ENCODE measurements at regions not wholly inside any gene's neighbourhood (a gene's known extent, or its start where the extent isn't known, plus 50 kb on each side); places are given as distances from the start of the nearest gene placed in this dataset.

GRCh38 chr4:16448241-16448840 lies 222.1 kb upstream of the TAPT1 start:
- Histone ChIP-seq H3K4me1 (ENCODE audit: control insufficient read depth, extremely low read depth, insufficient read depth, low read length) (no peaks in the 10 kb centered on the region), H3K4me3 (replicated peaks in 1 of 4; ENCODE audit: control extremely low read depth in 1 of 4, insufficient read depth in 1 of 4, low read depth in 3 of 4, low read length in 4 of 4) (no peak overlapping the region), H3K9me3 (ENCODE audit: control insufficient read depth, insufficient read depth, low read depth, low read length) (no peaks in the 10 kb centered on the region), H3K4me2 (ENCODE audit: extremely low read depth, insufficient read depth, low read length) (no peak overlapping the region), H3K27ac (ENCODE audit: insufficient read depth, low read length) (no peak overlapping the region), H3K79me2 (ENCODE audit: control insufficient read depth, insufficient read depth, low read length) (no peaks in the 10 kb centered on the region), H3K9ac (ENCODE audit: insufficient read depth, low read length) (no peak overlapping the region), H3K27me3 (ENCODE audit: control insufficient read depth, insufficient read depth, low read length) (no peaks in the 10 kb centered on the region), H2AFZ (ENCODE audit: low read length) (no peak overlapping the region), H3K36me3 (ENCODE audit: control insufficient read depth, insufficient read depth, low read length) (no peaks in the 10 kb centered on the region), H4K20me1 (ENCODE audit: control insufficient read depth, extremely low read depth, insufficient read depth, low read length) (no peaks in the 10 kb centered on the region)
- no peak for TF ChIP-seq CTCF (conservative IDR thresholded peaks at IDR 0.05 in 1 of 2, IDR thresholded peaks at IDR 0.05 in 1 of 2; ENCODE audit: low read depth in 1 of 2, low read length in 2 of 2)
- no peak for TF ChIP-seq EZH2 (IDR thresholded peaks at IDR 0.05; ENCODE audit: low read length, missing control alignments)
- DNase-seq (ENCODE audit: low read depth in 2 of 2) = no peak

- Histone ChIP-seq H3K9ac (ENCODE audit: insufficient read depth, low read length) (no peak overlapping the region), H3K4me3 (replicated peaks in 1 of 4; ENCODE audit: control extremely low read depth in 1 of 4, insufficient read depth in 1 of 4, low read depth in 3 of 4, low read length in 4 of 4) (no peak overlapping the region), H2AFZ (ENCODE audit: low read length) (no peak overlapping the region), H3K79me2 (ENCODE audit: control insufficient read depth, insufficient read depth, low read length) (no peaks in the 10 kb centered on the region), H3K4me1 (ENCODE audit: control insufficient read depth, extremely low read depth, insufficient read depth, low read length) (no peaks in the 10 kb centered on the region), H3K27ac (ENCODE audit: insufficient read depth, low read length) (no peak overlapping the region), H3K4me2 (ENCODE audit: extremely low read depth, insufficient read depth, low read length) (no peak overlapping the region), H3K27me3 (ENCODE audit: control insufficient read depth, insufficient read depth, low read length) (no peaks in the 10 kb centered on the region), H3K9me3 (ENCODE audit: control insufficient read depth, insufficient read depth, low read depth, low read length) (no peaks in the 10 kb centered on the region), H3K36me3 (ENCODE audit: control insufficient read depth, insufficient read depth, low read length) (no peaks in the 10 kb centered on the region), H4K20me1 (ENCODE audit: control insufficient read depth, extremely low read depth, insufficient read depth, low read length) (no peaks in the 10 kb centered on the region)
- TF ChIP-seq CTCF (conservative IDR thresholded peaks at IDR 0.05 in 1 of 2, IDR thresholded peaks at IDR 0.05 in 1 of 2; ENCODE audit: low read depth in 1 of 2, low read length in 2 of 2) (peak; percentile 63 to 72), EZH2 (IDR thresholded peaks at IDR 0.05; ENCODE audit: low read length, missing control alignments) (no peak)
- DNase-seq (ENCODE audit: low read depth in 2 of 2) = peak; percentile 45 to 55
These were observed 217.3 kb upstream of the TAPT1 start for GRCh38 chr4:16443504-16444088.

GRCh38 chr4:16442296-16442695 lies 216.0 kb upstream of the TAPT1 start:
- H4K20me1 ChIP-seq (ENCODE audit: control insufficient read depth, extremely low read depth, insufficient read depth, low read length) = no peaks in the 10 kb centered on the region
- H2AFZ ChIP-seq (ENCODE audit: low read length) = no peak overlapping the region
- TF ChIP-seq CTCF (conservative IDR thresholded peaks at IDR 0.05 in 1 of 2, IDR thresholded peaks at IDR 0.05 in 1 of 2; ENCODE audit: low read depth in 1 of 2, low read length in 2 of 2) (no peak), EZH2 (IDR thresholded peaks at IDR 0.05; ENCODE audit: low read length, missing control alignments) (no peak)

More at GRCh38 chr4:16442296-16442695, 216.0 kb upstream of the TAPT1 start:
- Histone ChIP-seq H3K27me3 (ENCODE audit: control insufficient read depth, insufficient read depth, low read length) (no peaks in the 10 kb centered on the region), H3K9ac (ENCODE audit: insufficient read depth, low read length) (no peak overlapping the region), H3K9me3 (ENCODE audit: control insufficient read depth, insufficient read depth, low read depth, low read length) (no peaks in the 10 kb centered on the region), H3K36me3 (ENCODE audit: control insufficient read depth, insufficient read depth, low read length) (no peaks in the 10 kb centered on the region), H3K4me3 (replicated peaks in 1 of 4; ENCODE audit: control extremely low read depth in 1 of 4, insufficient read depth in 1 of 4, low read depth in 3 of 4, low read length in 4 of 4) (no peak overlapping the region), H3K27ac (ENCODE audit: insufficient read depth, low read length) (no peak overlapping the region), H3K4me2 (ENCODE audit: extremely low read depth, insufficient read depth, low read length) (no peak overlapping the region), H3K79me2 (ENCODE audit: control insufficient read depth, insufficient read depth, low read length) (no peaks in the 10 kb centered on the region), H3K4me1 (ENCODE audit: control insufficient read depth, extremely low read depth, insufficient read depth, low read length) (no peaks in the 10 kb centered on the region)
- no peak for DNase-seq (ENCODE audit: low read depth in 2 of 2)
